MCF 10A (cell line): ENCODE measurements at regions not wholly inside any gene's neighbourhood (a gene's known extent, or its start where the extent isn't known, plus 50 kb on each side); places are given as distances from the start of the nearest gene placed in this dataset.
"Not testable (repeated sequence)": the region's sequence is repeated elsewhere in the genome, so short reads cannot be mapped to it uniquely, and the experiment has no call there.

Source experiments
- BruUV-seq: library from RNA; stranded (reverse); fragments of 400-500 nt; replicated peaks from 2 replicates; lab custom pipeline; 2021; lab: Mats Ljungman, UMichigan
- CTCF ChIA-PET: fragments of 300-600 bp; sonication (Branson Sonifier 250); formaldehyde crosslinking; extraction: SDS; loops from one replicate; lab custom pipeline; 2021; ENCODE audit warnings: antibody characterized with exemption, inconsistent platforms; lab: Yijun Ruan, JAX
- POLR2A ChIA-PET: fragments of 300-600, 350-650 bp; sonication (Branson Sonifier 250); formaldehyde crosslinking; extraction: SDS; loops from one replicate; lab custom pipeline; 2020; ENCODE audit warnings: antibody characterized with exemption, inconsistent platforms; lab: Yijun Ruan, JAX
- DNase-seq: peaks from one replicate; pipeline ENCODE4 v3.0.0-alpha.2; 2018; ENCODE audit not compliant: unreplicated experiment
- H3K27ac Mint-ChIP-seq: one replicate; pipeline ENCODE4 v1.8.0; 2022; ENCODE audit warnings: mild to moderate bottlenecking, low read depth, mixed read lengths; ENCODE audit not compliant: unreplicated experiment
- H3K27me3 Mint-ChIP-seq: one replicate; pipeline ENCODE4 v1.8.0; 2022; ENCODE audit warnings: mixed read lengths; ENCODE audit not compliant: insufficient read depth, unreplicated experiment
- H3K36me3 Mint-ChIP-seq: one replicate; pipeline ENCODE4 v1.8.0; 2022; ENCODE audit warnings: mild to moderate bottlenecking, moderate library complexity, mixed read lengths; ENCODE audit not compliant: insufficient read depth, unreplicated experiment
- H3K4me1 Mint-ChIP-seq: one replicate; pipeline ENCODE4 v1.8.0; 2022; ENCODE audit warnings: mixed read lengths; ENCODE audit not compliant: insufficient read depth, unreplicated experiment
- H3K4me3 Mint-ChIP-seq: one replicate; pipeline ENCODE4 v1.8.0; 2022; ENCODE audit warnings: mild to moderate bottlenecking, moderate library complexity, mixed read lengths; ENCODE audit not compliant: unreplicated experiment
- H3K9me3 Mint-ChIP-seq: one replicate; pipeline ENCODE4 v1.8.0; 2022; ENCODE audit warnings: mixed read lengths; ENCODE audit not compliant: unreplicated experiment
- CTCF ChIP-seq: fragments of 200-600 bp; IDR thresholded peaks from one replicate; pipeline ENCODE4 v1.8.0; 2022; ENCODE audit warnings: antibody characterized with exemption, mild to moderate bottlenecking; ENCODE audit not compliant: unreplicated experiment
- intact Hi-C: fragments of 100-400 bp; cut with micrococcal nuclease; formaldehyde crosslinking; loops from 2 replicates; pipeline ENCODE4 v1.14.1; 2022

GRCh38 chr21:9832751-9833150, 688.6 kb upstream of the TPTE start:
- H3K4me3 Mint-ChIP-seq, H3K27ac Mint-ChIP-seq, POLR2A ChIA-PET, H3K4me1 Mint-ChIP-seq, H3K9me3 Mint-ChIP-seq, DNase-seq, intact Hi-C loops, BruUV-seq, CTCF ChIA-PET, H3K36me3 Mint-ChIP-seq, H3K27me3 Mint-ChIP-seq: not testable (repeated sequence)

GRCh38 chr21:9836547-9836946, 684.8 kb upstream of the TPTE start:
- H3K27ac Mint-ChIP-seq, H3K36me3 Mint-ChIP-seq, intact Hi-C loops, H3K27me3 Mint-ChIP-seq, POLR2A ChIA-PET, H3K4me3 Mint-ChIP-seq, DNase-seq, H3K4me1 Mint-ChIP-seq, CTCF ChIA-PET, BruUV-seq: not testable (repeated sequence)
- H3K9me3 Mint-ChIP-seq, result peaks cover 20% of the 10 kb centered on the region

GRCh38 chr21:9837001-9837400, 684.4 kb upstream of the TPTE start:
- H3K4me1 Mint-ChIP-seq, H3K4me3 Mint-ChIP-seq, POLR2A ChIA-PET, CTCF ChIA-PET, intact Hi-C loops, DNase-seq, BruUV-seq, H3K36me3 Mint-ChIP-seq, H3K27me3 Mint-ChIP-seq, H3K27ac Mint-ChIP-seq: not testable (repeated sequence)
- peaks cover 24% of the 10 kb centered on the region for H3K9me3 Mint-ChIP-seq

GRCh38 chr21:9837526-9837925, 683.9 kb upstream of the TPTE start:
- POLR2A ChIA-PET, H3K4me3 Mint-ChIP-seq: not testable (repeated sequence)

GRCh38 chr21:9837946-9838737, 683.2 kb upstream of the TPTE start:
- intact Hi-C loops, result no loop called here
- Mint-ChIP-seq H3K27me3 (no peaks in the 10 kb centered on the region), H3K9me3 (peaks cover 31% of the 10 kb centered on the region), H3K27ac (no peak overlapping the region), H3K36me3 (no peaks in the 10 kb centered on the region), H3K4me3 (no peak overlapping the region), H3K4me1 (no peaks in the 10 kb centered on the region)
- TF ChIP-seq CTCF, result no peak
- POLR2A ChIA-PET, result no interaction called here
- no TSS peak for BruUV-seq
- CTCF ChIA-PET, result no interaction called here
- DNase-seq, result no peak

More at GRCh38 chr21:9837526-9837925, 683.9 kb upstream of the TPTE start:
- DNase-seq, BruUV-seq, H3K27ac Mint-ChIP-seq, H3K36me3 Mint-ChIP-seq, CTCF ChIA-PET, H3K27me3 Mint-ChIP-seq, intact Hi-C loops, H3K4me1 Mint-ChIP-seq: not testable (repeated sequence)
- H3K9me3 Mint-ChIP-seq, result peaks cover 25% of the 10 kb centered on the region
